Activated CD4-positive, alpha-beta T cell treated with anti-CD3 and anti-CD28 coated beads, Interleukin-2, amount 10 ng/mL, durations not matched to agents 24 days and 14 days (primary cell): ENCODE measurements at regions not wholly inside any gene's neighbourhood (a gene's known extent, or its start where the extent isn't known, plus 50 kb on each side); places are given as distances from the start of the nearest gene placed in this dataset.

Experiments used
- DNase-seq: peaks from one replicate; pipeline ENCODE4 v3.0.0; 2022
- H3K27ac Mint-ChIP-seq: one replicate; pipeline ENCODE4 v1.8.0; 2022; ENCODE audit warnings: mild to moderate bottlenecking, mixed read lengths
- H3K27me3 Mint-ChIP-seq: one replicate; pipeline ENCODE4 v1.8.0; 2022; ENCODE audit warnings: mixed read lengths
- H3K36me3 Mint-ChIP-seq: one replicate; pipeline ENCODE4 v1.8.0; 2022; ENCODE audit warnings: low read depth, mild to moderate bottlenecking, mixed read lengths
- H3K4me1 Mint-ChIP-seq: one replicate; pipeline ENCODE4 v1.8.0; 2021; ENCODE audit warnings: mixed read lengths
- H3K4me3 Mint-ChIP-seq: one replicate; pipeline ENCODE4 v1.8.0; 2022; ENCODE audit warnings: mild to moderate bottlenecking, moderate library complexity, mixed read lengths
- H3K9me3 Mint-ChIP-seq: one replicate; pipeline ENCODE4 v1.8.0; 2021; ENCODE audit warnings: mixed read lengths
- intact Hi-C: fragments of 100-400 bp; cut with micrococcal nuclease; formaldehyde crosslinking; loops from one replicate; pipeline ENCODE4 v1.15.1; 2023

DNA sequence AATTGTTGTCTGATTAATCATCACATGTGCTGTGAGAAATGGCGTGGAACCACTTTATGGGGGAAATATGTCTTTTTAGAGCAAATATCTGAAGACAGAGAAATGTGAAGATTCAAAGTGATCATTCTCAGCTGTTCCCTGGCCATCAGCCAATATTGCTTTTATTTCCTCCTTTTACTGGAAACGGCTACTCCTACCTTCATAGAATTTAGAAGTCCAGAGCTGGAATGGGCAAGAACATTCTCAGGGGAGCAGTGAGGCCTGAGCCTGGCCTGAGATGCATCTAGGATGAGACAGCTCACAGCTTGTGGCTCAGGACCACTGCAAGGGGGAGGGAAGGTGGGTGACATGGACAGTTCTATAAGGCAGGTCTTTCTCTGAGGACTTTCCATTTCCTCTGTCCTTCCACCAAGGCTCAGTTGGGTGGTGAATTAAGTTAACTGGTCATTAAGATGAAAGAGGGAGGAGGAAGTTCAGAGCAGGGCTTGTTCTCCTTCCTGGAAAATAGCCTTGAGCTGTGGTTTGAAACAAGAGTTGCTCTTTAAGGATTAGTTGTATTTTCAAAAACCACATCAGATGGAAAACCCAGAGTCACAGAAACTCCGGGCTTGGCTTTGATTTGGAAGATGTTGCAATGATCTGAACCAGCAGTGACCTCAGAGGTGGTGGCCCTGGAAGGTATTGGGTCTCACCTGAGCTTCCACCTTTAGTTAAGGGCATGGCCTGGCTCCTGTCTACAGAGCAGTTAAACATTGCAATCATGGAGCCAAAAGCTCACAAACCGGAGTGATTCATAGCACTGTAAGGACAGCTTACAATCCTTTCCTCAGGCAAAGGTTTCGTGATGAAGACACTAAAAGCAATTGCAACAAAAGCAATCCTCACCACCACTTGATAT lies 144.3 kb downstream of the VAPA start:
- H3K27me3 Mint-ChIP-seq, result peaks cover 10% of the 10 kb centered on the region
- no peaks in the 10 kb centered on the region for H3K36me3 Mint-ChIP-seq
- H3K27ac Mint-ChIP-seq, result no peak overlapping the region
- no peak overlapping the region for H3K4me3 Mint-ChIP-seq
- intact Hi-C loops, result no loop called here
- H3K4me1 Mint-ChIP-seq, result peaks cover 7% of the 10 kb centered on the region
- DNase-seq, result no peak
- no peaks in the 10 kb centered on the region for H3K9me3 Mint-ChIP-seq

DNA sequence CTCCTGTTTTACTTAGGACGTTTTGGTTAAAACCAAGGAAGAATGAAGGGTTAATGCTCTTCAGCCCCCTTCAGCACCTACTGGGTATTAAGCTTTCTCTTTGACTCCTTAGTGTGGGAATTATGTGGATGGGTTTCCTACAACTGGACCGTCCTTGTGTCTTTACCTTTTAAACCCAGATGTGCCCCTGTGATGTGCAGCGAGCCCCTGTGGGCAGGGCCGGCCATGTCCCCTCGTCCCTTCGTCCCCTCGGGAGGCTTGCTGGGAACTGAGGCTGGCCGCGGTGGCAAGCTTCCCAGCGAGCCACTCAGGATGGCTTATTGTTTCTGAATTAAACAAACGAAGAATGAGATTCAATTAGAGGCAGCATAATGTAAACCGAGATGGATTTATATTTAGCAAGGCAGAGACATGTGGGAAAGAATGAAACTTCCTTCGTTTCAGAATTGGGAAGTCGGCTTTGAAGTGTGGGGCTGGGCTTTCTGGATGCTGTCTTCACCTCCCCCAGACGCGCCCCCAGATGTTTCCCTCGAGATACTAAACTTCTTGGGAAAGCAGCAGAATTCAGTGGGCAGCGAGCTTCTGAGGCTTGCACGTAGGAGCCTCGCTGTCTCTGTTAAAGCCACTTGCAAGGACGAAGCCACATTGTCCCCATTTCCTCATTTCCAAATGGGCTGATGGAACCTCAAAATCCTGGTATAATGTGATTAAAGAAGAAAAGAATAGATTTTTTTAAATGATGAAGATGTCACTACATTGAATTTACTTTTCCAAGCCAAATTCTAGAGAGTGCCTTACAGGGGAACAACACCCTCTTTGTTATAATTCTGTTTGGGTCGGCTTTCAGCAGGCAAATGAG lies 146.0 kb downstream of the VAPA start:
- H3K27me3 Mint-ChIP-seq, result peaks cover 10% of the 10 kb centered on the region
- H3K27ac Mint-ChIP-seq, result no peak overlapping the region
- H3K9me3 Mint-ChIP-seq, result no peaks in the 10 kb centered on the region
- peaks cover 7% of the 10 kb centered on the region for H3K4me1 Mint-ChIP-seq
- H3K36me3 Mint-ChIP-seq, result no peaks in the 10 kb centered on the region
- no peak for DNase-seq
- intact Hi-C loops, result no loop called here
- H3K4me3 Mint-ChIP-seq, result no peak overlapping the region

DNA sequence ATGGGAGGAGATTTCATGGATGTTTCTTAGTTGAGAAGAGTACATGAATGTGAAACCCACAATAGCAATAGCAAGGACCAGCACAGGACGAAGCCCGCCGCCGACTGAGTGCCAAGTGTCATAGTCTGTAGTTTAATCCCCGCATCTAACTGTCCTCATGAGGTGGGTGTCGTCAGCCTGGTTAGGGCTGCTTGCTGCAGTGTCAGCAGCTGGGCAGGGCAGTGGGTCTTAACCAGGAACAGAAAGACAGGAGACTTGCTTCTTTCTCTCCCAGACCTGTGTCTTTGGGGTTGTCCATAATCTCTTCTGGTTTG lies 146.6 kb downstream of the VAPA start:
- intact Hi-C loops, result no loop called here
- H3K27ac Mint-ChIP-seq, result no peak overlapping the region
- peaks cover 10% of the 10 kb centered on the region for H3K27me3 Mint-ChIP-seq
- peaks cover 7% of the 10 kb centered on the region for H3K4me1 Mint-ChIP-seq
- no peaks in the 10 kb centered on the region for H3K9me3 Mint-ChIP-seq
- no peak overlapping the region for H3K4me3 Mint-ChIP-seq
- H3K36me3 Mint-ChIP-seq, result no peaks in the 10 kb centered on the region
- no peak for DNase-seq

DNA sequence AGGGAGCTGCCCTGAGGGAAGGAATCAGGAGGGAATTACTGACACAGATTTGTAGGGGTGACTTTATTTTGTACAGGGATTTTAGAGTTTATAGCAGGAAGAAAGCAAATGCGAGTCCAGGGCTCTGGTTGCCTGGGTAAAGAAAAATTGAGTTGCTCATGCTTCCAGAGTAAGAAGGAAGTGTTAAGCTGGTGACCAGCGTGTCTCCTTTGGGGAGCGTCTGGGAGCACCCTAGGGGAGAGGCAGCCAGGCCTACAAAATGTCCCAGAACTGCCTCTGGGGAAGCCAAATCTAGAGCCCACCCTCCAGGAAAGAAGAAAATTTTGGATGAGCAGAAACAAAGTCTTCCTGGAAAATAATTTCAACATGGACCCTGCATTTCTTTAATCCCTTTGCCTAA lies 147.0 kb downstream of the VAPA start:
- H3K4me3 Mint-ChIP-seq, result no peak overlapping the region
- H3K27ac Mint-ChIP-seq, result no peak overlapping the region

DNA sequence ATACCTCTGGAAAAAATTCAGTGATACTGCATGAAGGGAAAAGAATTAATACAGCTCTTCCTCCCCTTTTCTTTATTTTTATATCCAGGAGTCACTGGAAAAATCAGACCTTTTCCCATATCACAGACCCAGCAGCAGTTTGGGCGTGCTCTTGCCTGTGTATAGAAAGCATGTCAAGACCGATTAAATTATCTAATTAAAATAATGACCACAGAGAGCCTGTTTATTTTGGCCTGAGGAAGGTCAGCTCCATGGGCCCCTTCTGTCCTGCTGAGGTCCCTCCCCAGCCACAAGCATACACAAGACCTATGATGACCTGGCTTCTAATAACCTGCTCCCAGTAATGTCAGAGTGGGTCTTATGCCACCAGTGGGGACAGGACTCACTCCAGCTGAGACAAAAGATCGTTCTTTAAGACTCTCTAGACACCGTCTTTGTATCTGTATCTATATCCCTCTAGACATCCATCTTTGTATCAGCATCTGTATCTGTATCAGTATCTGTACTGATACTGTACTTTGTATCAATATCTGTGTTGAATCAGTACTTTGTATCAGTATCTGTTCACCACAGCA lies 147.8 kb downstream of the VAPA start:
- no peak overlapping the region for H3K27ac Mint-ChIP-seq
- H3K4me1 Mint-ChIP-seq, result peaks cover 7% of the 10 kb centered on the region
- intact Hi-C loops, result no loop called here
- H3K4me3 Mint-ChIP-seq, result no peak overlapping the region
- no peak for DNase-seq
- peaks cover 10% of the 10 kb centered on the region for H3K27me3 Mint-ChIP-seq
- H3K36me3 Mint-ChIP-seq, result no peaks in the 10 kb centered on the region
- no peaks in the 10 kb centered on the region for H3K9me3 Mint-ChIP-seq

More for the DNA sequence above, 147.0 kb downstream of the VAPA start:
- DNase-seq, result no peak
- H3K36me3 Mint-ChIP-seq, result no peaks in the 10 kb centered on the region
- peaks cover 10% of the 10 kb centered on the region for H3K27me3 Mint-ChIP-seq
- peaks cover 7% of the 10 kb centered on the region for H3K4me1 Mint-ChIP-seq
- intact Hi-C loops, result no loop called here
- H3K9me3 Mint-ChIP-seq, result no peaks in the 10 kb centered on the region

DNA sequence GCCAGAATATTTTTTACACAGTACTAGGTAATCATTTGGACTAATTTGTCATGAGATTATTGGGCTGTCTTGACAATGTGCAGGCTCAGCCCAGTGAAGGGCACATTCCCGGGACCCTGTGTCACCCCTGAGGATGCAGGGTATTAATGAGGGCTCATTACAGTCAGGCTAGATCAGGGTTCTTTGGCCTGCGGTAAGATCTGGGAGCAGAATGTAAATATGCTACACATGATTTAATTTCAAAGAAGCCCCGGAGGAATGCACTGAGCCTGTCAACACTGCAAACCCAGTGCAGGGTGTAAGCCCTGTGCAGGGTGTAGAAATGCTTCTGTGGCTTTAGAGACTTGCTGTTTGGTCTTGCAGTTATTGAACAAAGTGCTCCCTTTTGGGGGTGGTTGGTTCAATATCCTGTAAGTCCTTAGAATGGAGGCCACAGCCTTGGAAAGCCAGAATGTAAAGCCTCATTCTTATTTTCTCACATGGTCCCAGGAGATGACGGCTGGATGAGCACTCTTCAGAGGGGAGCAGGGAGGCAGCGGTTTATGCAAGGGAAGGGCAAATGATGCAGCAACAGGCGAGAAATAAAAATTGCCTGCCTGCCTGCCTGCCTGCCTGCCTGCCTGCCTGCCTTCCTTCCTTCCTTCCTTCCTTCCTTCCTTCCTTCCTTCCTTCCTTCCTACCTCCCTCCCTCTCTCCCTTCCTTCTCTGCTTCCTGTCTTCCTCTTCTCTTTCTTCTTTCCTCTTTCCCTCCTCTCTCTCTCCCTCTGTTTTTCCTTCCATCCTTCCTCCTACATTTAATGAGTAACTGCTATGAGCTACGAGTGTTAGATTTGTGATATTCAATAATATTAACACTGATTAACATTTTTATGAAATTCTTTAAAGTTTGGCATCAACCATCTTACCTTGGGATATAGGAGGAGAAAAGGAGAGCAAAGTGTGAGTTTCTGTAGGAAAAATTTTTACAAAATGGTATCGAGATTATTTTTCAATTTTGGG lies 148.8 kb downstream of the VAPA start:
- peaks cover 10% of the 10 kb centered on the region for H3K27me3 Mint-ChIP-seq
- no peak for DNase-seq
- no peak overlapping the region for H3K27ac Mint-ChIP-seq

DNA sequence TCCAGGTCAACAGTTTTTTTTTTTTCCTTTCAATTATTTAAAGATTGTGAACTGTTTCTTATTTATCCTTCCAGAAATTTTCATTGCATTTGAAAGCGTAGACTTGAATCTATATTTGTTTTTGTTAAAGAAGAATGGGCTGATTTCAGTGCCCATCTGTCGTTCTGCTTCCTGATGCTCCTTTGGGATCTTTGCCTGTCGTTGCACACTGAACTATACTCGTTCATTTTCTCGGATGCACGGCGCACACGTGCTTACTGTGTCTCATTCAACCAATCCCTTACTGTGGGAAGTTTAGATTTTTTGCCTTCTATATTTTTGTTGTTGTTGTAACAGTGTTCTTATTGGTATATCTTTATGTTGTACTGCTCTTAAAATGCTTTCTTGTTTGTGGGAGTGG lies 149.7 kb downstream of the VAPA start:
- Mint-ChIP-seq H3K27ac (no peak overlapping the region), H3K27me3 (peaks cover 10% of the 10 kb centered on the region), H3K9me3 (no peaks in the 10 kb centered on the region), H3K4me1 (peaks cover 8% of the 10 kb centered on the region), H3K4me3 (no peak overlapping the region), H3K36me3 (no peaks in the 10 kb centered on the region)
- intact Hi-C loops, result no loop called here
- DNase-seq, result no peak

More for the DNA sequence above, 148.8 kb downstream of the VAPA start:
- intact Hi-C loops, result no loop called here
- Mint-ChIP-seq H3K4me1 (peaks cover 7% of the 10 kb centered on the region), H3K9me3 (no peaks in the 10 kb centered on the region), H3K4me3 (no peak overlapping the region), H3K36me3 (no peaks in the 10 kb centered on the region)

DNA sequence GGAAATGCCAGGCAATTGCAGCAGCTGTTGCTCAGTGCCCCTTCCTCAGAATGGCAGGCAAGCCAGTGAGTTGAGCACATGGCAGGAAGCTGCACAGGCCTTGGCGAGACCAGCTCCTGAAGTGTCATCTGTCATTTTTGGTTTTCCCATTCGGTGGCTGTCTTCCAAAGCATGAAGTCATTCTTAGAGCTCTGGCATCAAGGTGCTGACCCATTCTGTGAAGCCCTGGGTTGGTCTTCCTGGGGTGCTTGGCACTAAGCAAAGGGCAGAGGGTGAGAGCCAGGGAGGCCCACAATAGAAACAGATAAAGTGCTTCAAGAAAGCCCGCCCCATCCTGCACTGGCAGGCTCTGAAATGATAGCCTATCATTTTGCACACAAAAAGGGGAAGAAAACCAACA lies 150.5 kb downstream of the VAPA start:
- no peaks in the 10 kb centered on the region for H3K9me3 Mint-ChIP-seq
- peaks cover 5% of the 10 kb centered on the region for H3K4me1 Mint-ChIP-seq
- H3K27me3 Mint-ChIP-seq, result peaks cover 10% of the 10 kb centered on the region
- DNase-seq, result no peak
- intact Hi-C loops, result no loop called here
- no peak overlapping the region for H3K4me3 Mint-ChIP-seq
- H3K27ac Mint-ChIP-seq, result no peak overlapping the region
- no peaks in the 10 kb centered on the region for H3K36me3 Mint-ChIP-seq

DNA sequence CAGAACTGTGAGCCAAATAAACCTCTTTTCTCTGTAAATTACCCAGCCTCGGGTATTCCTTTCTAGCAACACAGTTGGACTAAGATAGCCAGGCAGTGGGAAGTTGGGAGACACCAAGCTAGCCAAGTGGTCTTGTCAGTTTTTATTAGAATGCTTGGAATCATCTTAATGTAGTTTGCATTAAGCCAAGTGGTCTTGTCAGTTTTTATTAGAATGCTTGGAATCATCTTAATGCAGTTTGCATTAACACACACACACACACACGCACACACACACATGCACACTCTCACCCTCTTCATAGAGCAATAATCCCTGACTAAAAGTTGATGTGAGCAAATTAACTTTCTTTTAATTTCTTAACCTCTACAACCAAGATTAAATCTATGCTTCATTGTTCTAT lies 151.5 kb downstream of the VAPA start:
- Mint-ChIP-seq H3K9me3 (no peaks in the 10 kb centered on the region), H3K27me3 (peaks cover 7% of the 10 kb centered on the region), H3K4me3 (no peak overlapping the region), H3K4me1 (peaks cover 5% of the 10 kb centered on the region), H3K27ac (no peak overlapping the region), H3K36me3 (no peaks in the 10 kb centered on the region)
- DNase-seq, result no peak
- intact Hi-C loops, result no loop called here

DNA sequence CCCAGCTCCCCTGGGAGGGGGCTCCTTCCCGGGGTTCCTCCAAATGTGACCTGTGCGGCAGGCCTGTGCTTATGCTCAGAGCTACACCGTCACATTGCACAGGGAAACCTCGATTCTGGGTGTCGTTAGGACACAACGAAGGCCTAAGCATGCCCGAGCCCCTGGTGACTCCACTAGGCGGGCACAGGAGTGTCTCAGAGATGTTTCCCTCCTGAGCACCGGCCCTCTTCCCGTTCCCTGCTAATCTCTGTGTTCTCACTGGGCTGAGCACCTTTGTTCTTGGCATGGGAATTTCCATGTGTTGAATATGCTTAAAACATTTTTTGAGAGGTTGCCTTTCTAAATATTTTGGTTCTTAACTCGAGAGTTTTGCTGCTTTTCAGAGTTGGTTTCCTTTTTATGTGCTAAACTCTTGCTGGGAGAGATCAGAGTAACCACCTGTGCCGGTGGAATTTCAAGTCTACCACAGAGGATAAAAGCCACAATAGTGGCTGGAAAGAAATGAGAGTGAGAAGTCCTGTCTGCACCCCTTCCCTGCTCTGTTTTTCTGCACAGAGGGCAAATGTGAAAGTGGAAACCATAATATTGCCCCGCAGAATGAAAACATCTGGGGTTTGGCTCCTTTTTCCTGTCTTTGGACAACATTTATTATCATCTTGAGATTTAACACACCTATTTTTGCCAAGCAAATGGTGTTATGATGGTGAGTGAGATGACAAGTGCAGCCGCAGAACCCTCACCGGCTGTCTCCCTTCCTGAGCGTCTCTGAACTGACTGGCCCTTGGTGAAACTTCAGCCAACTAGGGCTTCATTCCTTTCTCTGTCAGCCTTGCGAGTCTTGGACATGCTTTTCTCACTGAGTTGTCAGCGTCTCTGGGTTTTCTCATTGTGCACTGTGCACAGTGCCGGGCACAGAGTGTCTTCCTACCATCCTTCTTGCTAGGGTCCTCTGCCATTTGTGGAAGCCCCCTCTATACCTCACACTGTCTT lies 154.1 kb downstream of the VAPA start:
- H3K27me3 Mint-ChIP-seq, result no peaks in the 10 kb centered on the region
- H3K9me3 Mint-ChIP-seq, result no peaks in the 10 kb centered on the region
- DNase-seq, result no peak
- H3K4me3 Mint-ChIP-seq, result no peak overlapping the region
- H3K4me1 Mint-ChIP-seq, result peaks cover 5% of the 10 kb centered on the region
- no peaks in the 10 kb centered on the region for H3K36me3 Mint-ChIP-seq
- intact Hi-C loops, result no loop called here
- no peak overlapping the region for H3K27ac Mint-ChIP-seq

DNA sequence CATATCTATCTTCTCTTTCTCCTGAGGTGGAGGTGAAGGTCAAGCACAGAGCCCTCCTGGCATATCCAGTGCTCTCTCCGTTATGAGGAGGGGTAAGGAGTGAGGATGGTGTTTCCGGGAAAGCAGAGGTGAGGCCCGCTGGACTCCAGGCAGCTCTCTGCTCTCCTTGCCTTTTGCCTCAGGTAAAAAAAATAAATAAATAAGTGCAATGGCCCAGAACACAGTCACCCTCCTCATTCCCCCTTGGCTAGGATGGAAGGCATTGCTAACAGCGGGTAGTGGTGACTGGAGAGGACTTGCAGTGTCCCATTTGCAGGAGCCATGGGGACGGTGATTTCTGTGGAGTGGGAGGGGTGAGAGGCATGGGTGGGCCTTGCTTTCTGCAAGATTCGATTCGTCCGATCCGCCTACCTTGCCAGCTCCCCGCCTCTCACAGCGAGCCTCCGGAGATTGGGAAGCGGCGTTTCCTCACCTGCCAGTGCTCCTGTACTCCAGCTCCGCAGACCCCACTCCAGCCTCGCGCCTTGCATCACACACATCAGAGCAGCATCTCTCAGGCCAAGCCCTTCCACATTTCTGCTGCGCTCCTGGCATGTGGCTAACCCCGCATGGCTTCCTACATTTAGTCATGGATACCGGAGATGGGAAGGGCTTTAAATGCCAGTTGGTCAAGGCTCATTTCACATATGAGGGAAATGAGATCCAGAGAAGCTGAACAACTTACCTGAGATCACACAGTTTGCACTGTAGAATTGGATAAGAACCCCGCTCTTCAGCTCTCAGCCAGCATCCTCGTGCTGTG lies 155.2 kb downstream of the VAPA start:
- no peaks in the 10 kb centered on the region for H3K27me3 Mint-ChIP-seq
- no peaks in the 10 kb centered on the region for H3K36me3 Mint-ChIP-seq
- H3K9me3 Mint-ChIP-seq, result no peaks in the 10 kb centered on the region
- H3K4me3 Mint-ChIP-seq, result no peak overlapping the region
- no peak for DNase-seq
- intact Hi-C loops, result no loop called here
- H3K27ac Mint-ChIP-seq, result no peak overlapping the region
- peaks cover 5% of the 10 kb centered on the region for H3K4me1 Mint-ChIP-seq

DNA sequence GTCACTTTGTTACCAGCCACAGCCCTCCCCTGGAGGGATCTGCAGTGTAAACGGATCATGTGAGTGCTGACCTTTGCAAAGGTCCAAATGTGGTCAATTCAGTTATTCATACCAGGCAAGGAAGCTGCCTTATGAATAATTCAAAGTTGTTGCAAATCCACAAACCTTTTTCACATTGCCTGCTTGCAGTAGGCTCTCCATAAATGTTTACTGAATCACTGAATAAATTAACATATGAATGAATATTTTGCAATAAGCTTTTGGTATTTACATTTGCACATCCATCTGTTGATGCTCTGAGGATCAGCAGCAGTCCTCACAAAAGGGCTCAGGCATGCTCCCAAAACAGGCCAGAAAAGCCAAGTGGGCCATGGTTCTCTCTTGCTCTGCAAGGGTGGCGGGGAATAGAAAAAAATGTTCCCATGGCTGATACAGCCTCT lies 156.8 kb downstream of the VAPA start:
- Mint-ChIP-seq H3K27ac (no peak overlapping the region), H3K4me1 (peaks cover 7% of the 10 kb centered on the region), H3K27me3 (no peaks in the 10 kb centered on the region), H3K4me3 (no peak overlapping the region), H3K9me3 (no peaks in the 10 kb centered on the region), H3K36me3 (no peaks in the 10 kb centered on the region)
- intact Hi-C loops, result no loop called here
- no peak for DNase-seq
